K562 (cell line): ENCODE measurements at regions not wholly inside any gene's neighbourhood (a gene's known extent, or its start where the extent isn't known, plus 50 kb on each side); places are given as distances from the start of the nearest gene placed in this dataset.

Experiments used
- ATF7 ChIP-seq: fragments of 450-650 bp; IDR thresholded peaks from 2 replicates; pipeline ENCODE4 v1.7.1; 2014; ENCODE audit warnings: mild to moderate bottlenecking, moderate library complexity
- BACH1 ChIP-seq: fragments of 200-800 bp; sonication (Bioruptor generic); IDR thresholded peaks from 2 replicates; pipeline ENCODE4 v1.6.1; 2016; ENCODE audit warnings: missing genetic modification characterization, missing compliant biosample characterization
- CHD1 ChIP-seq: fragments of 200-600 bp; sonication (generic); IDR thresholded peaks from one replicate; pipeline ENCODE4 v1.6.1; 2012; ENCODE audit warnings: mild to moderate bottlenecking, moderate library complexity, low read length, inconsistent platforms
- CHD2 ChIP-seq: IDR thresholded peaks from 2 replicates; pipeline ENCODE4 v1.6.1; 2011; ENCODE audit warnings: low read depth, low read length
- CSDE1 ChIP-seq, 2 experiments: fragments of 450-650 bp; IDR thresholded peaks; 2 replicates each; pipeline ENCODE4 v1.6.1; 2016; ENCODE audit warnings: mild to moderate bottlenecking in 1 of 2
- HDAC1 ChIP-seq, 2 experiments: fragments of 450-650 bp; IDR thresholded peaks; 2 replicates each; pipeline ENCODE4 v1.6.1; 2016 to 2017; ENCODE audit warnings: inconsistent platforms in 1 of 2, mild to moderate bottlenecking in 1 of 2, moderate library complexity in 1 of 2
- KLF1 ChIP-seq: fragments of 450-650 bp; IDR thresholded peaks from 2 replicates; pipeline ENCODE4 v1.6.1; 2016; ENCODE audit warnings: missing genetic modification characterization, missing compliant biosample characterization
- PHB ChIP-seq: fragments of 250-450 bp; sonication (Bioruptor Pico); IDR thresholded peaks from 2 replicates; pipeline ENCODE4 v1.5.0; 2021
- RAD51 ChIP-seq: fragments of 450-650 bp; IDR thresholded peaks from 2 replicates; pipeline ENCODE4 v1.7.1; 2016; ENCODE audit warnings: low read depth, mild to moderate bottlenecking, borderline replicate concordance
- SMAD4 ChIP-seq: fragments of 250-450 bp; sonication (Bioruptor Pico); conservative IDR thresholded peaks from 2 replicates; pipeline ENCODE4 v1.8.0; 2021; ENCODE audit warnings: inconsistent platforms, mild to moderate bottlenecking, moderate library complexity
- STAT5A ChIP-seq: IDR thresholded peaks from 2 replicates; pipeline ENCODE4 v1.6.1; 2012; ENCODE audit warnings: low read length, inconsistent platforms, borderline replicate concordance
- ZKSCAN1 ChIP-seq: fragments of 150-350 bp; IDR thresholded peaks from 2 replicates; pipeline ENCODE4 v1.6.1; 2016; ENCODE audit warnings: low read depth, low read length
- ZNF561 ChIP-seq: fragments of 450-650 bp; formaldehyde crosslinking; conservative IDR thresholded peaks from 2 replicates; pipeline ENCODE4 v1.4.0; 2020; ENCODE audit warnings: mild to moderate bottlenecking, moderate library complexity
- ZNF717 ChIP-seq: fragments of 250-450 bp; sonication (Bioruptor Pico); IDR thresholded peaks from 2 replicates; pipeline ENCODE4 v1.5.0; 2021
- TF ChIP-seq, protein P1 (sequence below), 2 experiments: IDR thresholded peaks; 2 replicates each; pipeline ENCODE4 v1.6.1; 2011; ENCODE audit warnings: borderline replicate concordance in 1 of 2, control low read depth in 1 of 2, low read depth in 1 of 2, low read length in 1 of 2, mild to moderate bottlenecking in 1 of 2, mixed read lengths in 1 of 2, moderate library complexity in 1 of 2; ENCODE audit not compliant: insufficient read depth in 1 of 2, insufficient read length in 1 of 2, poor library complexity in 1 of 2, severe bottlenecking in 1 of 2; ENCODE audit errors: extremely low read depth in 1 of 2
- TF ChIP-seq, protein P2 (sequence below): fragments of 150-350 bp; IDR thresholded peaks from 2 replicates; pipeline ENCODE4 v1.6.1; 2014; ENCODE audit warnings: low read depth, mild to moderate bottlenecking, low read length, borderline replicate concordance
- TF ChIP-seq, protein P3 (sequence below): fragments of 250-450 bp; sonication (Bioruptor Pico); IDR thresholded peaks from 2 replicates; pipeline ENCODE4 v1.5.0; 2020; ENCODE audit warnings: mild to moderate bottlenecking
- TF ChIP-seq, protein P4 (sequence below), 3 experiments: fragments of 200-800 bp in 1 of 3; fragments of 250-450 bp in 1 of 3; fragments of 450-650 bp in 1 of 3; sonication (Bioruptor Pico) in 1 of 3; sonication (Bioruptor generic) in 1 of 3; formaldehyde crosslinking in 1 of 3; IDR thresholded peaks; 2 replicates each; pipeline versions ENCODE4 v1.6.1 to v1.8.0; 2016 to 2022; ENCODE audit warnings: mild to moderate bottlenecking in 2 of 3, missing genetic modification characterization in 2 of 3, missing compliant biosample characterization in 1 of 3, moderate library complexity in 1 of 3
- TF ChIP-seq, protein P5 (sequence below): sonication (generic); formaldehyde crosslinking; IDR thresholded peaks from 2 replicates; pipeline ENCODE4 v1.9.0; 2022; ENCODE audit warnings: mild to moderate bottlenecking, missing genetic modification reagents

DNA sequence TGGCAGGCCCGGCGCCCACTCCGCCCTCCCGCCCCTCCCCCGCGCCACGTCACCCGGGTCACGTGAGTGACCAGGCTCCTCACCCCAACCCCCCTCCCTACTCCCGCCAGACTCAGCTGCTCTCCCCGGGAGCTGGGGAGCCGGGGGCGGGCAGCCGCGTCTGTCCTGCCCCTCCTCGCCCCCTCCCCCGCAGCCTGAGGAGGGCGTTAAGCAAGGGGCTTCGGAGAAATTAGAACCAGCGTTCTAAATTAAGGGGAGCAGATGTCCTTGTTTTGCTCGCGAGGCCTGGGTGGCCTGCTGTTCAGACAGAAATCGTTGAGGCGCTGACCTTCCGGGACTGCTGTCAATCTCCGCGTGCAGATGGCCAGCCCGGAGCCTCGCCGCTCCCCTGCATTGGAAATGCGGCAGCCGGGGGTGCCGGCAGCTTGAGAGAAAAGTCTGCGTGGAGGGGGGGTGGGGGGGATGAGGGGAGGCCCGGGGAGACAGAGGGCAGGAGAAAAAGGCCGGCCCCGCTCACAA, 102.2 kb upstream of the ZNF438 start (continued):
- TF ChIP-seq, protein P1, sequence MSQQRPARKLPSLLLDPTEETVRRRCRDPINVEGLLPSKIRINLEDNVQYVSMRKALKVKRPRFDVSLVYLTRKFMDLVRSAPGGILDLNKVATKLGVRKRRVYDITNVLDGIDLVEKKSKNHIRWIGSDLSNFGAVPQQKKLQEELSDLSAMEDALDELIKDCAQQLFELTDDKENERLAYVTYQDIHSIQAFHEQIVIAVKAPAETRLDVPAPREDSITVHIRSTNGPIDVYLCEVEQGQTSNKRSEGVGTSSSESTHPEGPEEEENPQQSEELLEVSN (IDR thresholded peaks at IDR 0.05; ENCODE audit: borderline replicate concordance in 1 of 2, extremely low read depth in 1 of 2, insufficient read depth in 1 of 2, insufficient read length in 1 of 2, low read depth in 1 of 2, low read length in 1 of 2, poor library complexity in 1 of 2, severe bottlenecking in 1 of 2): peak; percentile 28 to 75
- TF ChIP-seq PHB: no peak
- TF ChIP-seq, protein P2, sequence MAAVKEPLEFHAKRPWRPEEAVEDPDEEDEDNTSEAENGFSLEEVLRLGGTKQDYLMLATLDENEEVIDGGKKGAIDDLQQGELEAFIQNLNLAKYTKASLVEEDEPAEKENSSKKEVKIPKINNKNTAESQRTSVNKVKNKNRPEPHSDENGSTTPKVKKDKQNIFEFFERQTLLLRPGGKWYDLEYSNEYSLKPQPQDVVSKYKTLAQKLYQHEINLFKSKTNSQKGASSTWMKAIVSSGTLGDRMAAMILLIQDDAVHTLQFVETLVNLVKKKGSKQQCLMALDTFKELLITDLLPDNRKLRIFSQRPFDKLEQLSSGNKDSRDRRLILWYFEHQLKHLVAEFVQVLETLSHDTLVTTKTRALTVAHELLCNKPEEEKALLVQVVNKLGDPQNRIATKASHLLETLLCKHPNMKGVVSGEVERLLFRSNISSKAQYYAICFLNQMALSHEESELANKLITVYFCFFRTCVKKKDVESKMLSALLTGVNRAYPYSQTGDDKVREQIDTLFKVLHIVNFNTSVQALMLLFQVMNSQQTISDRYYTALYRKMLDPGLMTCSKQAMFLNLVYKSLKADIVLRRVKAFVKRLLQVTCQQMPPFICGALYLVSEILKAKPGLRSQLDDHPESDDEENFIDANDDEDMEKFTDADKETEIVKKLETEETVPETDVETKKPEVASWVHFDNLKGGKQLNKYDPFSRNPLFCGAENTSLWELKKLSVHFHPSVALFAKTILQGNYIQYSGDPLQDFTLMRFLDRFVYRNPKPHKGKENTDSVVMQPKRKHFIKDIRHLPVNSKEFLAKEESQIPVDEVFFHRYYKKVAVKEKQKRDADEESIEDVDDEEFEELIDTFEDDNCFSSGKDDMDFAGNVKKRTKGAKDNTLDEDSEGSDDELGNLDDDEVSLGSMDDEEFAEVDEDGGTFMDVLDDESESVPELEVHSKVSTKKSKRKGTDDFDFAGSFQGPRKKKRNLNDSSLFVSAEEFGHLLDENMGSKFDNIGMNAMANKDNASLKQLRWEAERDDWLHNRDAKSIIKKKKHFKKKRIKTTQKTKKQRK: no peak
- TF ChIP-seq CHD2: peak; percentile 29; the same call in 1 of the 2 replicates
- TF ChIP-seq, protein P3, sequence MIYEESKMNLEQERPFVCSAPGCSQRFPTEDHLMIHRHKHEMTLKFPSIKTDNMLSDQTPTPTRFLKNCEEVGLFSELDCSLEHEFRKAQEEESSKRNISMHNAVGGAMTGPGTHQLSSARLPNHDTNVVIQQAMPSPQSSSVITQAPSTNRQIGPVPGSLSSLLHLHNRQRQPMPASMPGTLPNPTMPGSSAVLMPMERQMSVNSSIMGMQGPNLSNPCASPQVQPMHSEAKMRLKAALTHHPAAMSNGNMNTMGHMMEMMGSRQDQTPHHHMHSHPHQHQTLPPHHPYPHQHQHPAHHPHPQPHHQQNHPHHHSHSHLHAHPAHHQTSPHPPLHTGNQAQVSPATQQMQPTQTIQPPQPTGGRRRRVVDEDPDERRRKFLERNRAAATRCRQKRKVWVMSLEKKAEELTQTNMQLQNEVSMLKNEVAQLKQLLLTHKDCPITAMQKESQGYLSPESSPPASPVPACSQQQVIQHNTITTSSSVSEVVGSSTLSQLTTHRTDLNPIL (CRISPR knock-in tag): no peak
- no peak for TF ChIP-seq HDAC1 (IDR thresholded peaks at IDR 0.05)
- no peak for TF ChIP-seq CSDE1 (IDR thresholded peaks at IDR 0.05)
- TF ChIP-seq STAT5A: no peak
- no peak for TF ChIP-seq ZKSCAN1
- peak; percentile 70; the same call in 1 of the 2 replicates for TF ChIP-seq RAD51
- TF ChIP-seq ZNF717 (CRISPR knock-in tag): no peak
- TF ChIP-seq BACH1 (tag): no peak
- no peak for TF ChIP-seq KLF1 (tag)
- TF ChIP-seq, protein P4, sequence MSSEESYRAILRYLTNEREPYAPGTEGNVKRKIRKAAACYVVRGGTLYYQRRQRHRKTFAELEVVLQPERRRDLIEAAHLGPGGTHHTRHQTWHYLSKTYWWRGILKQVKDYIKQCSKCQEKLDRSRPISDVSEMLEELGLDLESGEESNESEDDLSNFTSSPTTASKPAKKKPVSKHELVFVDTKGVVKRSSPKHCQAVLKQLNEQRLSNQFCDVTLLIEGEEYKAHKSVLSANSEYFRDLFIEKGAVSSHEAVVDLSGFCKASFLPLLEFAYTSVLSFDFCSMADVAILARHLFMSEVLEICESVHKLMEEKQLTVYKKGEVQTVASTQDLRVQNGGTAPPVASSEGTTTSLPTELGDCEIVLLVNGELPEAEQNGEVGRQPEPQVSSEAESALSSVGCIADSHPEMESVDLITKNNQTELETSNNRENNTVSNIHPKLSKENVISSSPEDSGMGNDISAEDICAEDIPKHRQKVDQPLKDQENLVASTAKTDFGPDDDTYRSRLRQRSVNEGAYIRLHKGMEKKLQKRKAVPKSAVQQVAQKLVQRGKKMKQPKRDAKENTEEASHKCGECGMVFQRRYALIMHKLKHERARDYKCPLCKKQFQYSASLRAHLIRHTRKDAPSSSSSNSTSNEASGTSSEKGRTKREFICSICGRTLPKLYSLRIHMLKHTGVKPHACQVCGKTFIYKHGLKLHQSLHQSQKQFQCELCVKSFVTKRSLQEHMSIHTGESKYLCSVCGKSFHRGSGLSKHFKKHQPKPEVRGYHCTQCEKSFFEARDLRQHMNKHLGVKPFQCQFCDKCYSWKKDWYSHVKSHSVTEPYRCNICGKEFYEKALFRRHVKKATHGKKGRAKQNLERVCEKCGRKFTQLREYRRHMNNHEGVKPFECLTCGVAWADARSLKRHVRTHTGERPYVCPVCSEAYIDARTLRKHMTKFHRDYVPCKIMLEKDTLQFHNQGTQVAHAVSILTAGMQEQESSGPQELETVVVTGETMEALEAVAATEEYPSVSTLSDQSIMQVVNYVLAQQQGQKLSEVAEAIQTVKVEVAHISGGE (CRISPR knock-in tag; IDR thresholded peaks at IDR 0.05): no peak
- TF ChIP-seq SMAD4 (CRISPR knock-in tag): peak; percentile 53; the same call in 1 of the 2 replicates
- TF ChIP-seq, protein P5, sequence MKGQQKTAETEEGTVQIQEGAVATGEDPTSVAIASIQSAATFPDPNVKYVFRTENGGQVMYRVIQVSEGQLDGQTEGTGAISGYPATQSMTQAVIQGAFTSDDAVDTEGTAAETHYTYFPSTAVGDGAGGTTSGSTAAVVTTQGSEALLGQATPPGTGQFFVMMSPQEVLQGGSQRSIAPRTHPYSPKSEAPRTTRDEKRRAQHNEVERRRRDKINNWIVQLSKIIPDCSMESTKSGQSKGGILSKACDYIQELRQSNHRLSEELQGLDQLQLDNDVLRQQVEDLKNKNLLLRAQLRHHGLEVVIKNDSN (CRISPR knock-in tag): peak; percentile 62
- no peak for TF ChIP-seq ATF7
- TF ChIP-seq CHD1: no peak
- TF ChIP-seq ZNF561 (CRISPR knock-in tag): no peak
